DMS53 treated with DMSO at 0.1 percent for 48 hours (cell line): ENCODE measurements at regions not wholly inside any gene's neighbourhood (a gene's known extent, or its start where the extent isn't known, plus 50 kb on each side); places are given as distances from the start of the nearest gene placed in this dataset.

Experiments
- DNase-seq: peaks from one replicate; lab custom pipeline; 2025; ENCODE audit not compliant: unreplicated experiment; lab: John Stamatoyannopoulos, UW

GRCh38 chr4:43765514-43765913 lies 683.1 kb downstream of the KCTD8 start:
- no peak for DNase-seq

- DNase-seq = no peak
These were observed 682.0 kb downstream of the KCTD8 start for GRCh38 chr4:43766648-43767047.

- peak; percentile 68 for DNase-seq
These were observed 672.2 kb downstream of the KCTD8 start for GRCh38 chr4:43776371-43776770.

GRCh38 chr4:43778187-43778915 lies 670.3 kb downstream of the KCTD8 start:
- DNase-seq = no peak

- DNase-seq = no peak
These were observed 667.5 kb downstream of the KCTD8 start for GRCh38 chr4:43781125-43781524.

- DNase-seq = no peak
These were observed 666.2 kb downstream of the KCTD8 start for GRCh38 chr4:43782391-43782790.

- DNase-seq = no peak
These were observed 632.5 kb downstream of the KCTD8 start for GRCh38 chr4:43816116-43816515.

GRCh38 chr4:43822621-43823020 lies 626.0 kb downstream of the KCTD8 start:
- no peak for DNase-seq

GRCh38 chr4:43835869-43836268 lies 612.7 kb downstream of the KCTD8 start:
- no peak for DNase-seq

GRCh38 chr4:43837171-43837570 lies 611.4 kb downstream of the KCTD8 start:
- DNase-seq = no peak

GRCh38 chr4:43837604-43838003 lies 611.0 kb downstream of the KCTD8 start:
- no peak for DNase-seq

- DNase-seq = no peak
These were observed 606.0 kb downstream of the KCTD8 start for GRCh38 chr4:43842594-43842993.

- DNase-seq = no peak
These were observed 605.1 kb downstream of the KCTD8 start for GRCh38 chr4:43843501-43843900.

- DNase-seq = no peak
These were observed 602.5 kb downstream of the KCTD8 start for GRCh38 chr4:43846111-43846587.

GRCh38 chr4:43853565-43854264 lies 594.9 kb downstream of the KCTD8 start:
- DNase-seq = no peak

GRCh38 chr4:43855283-43855682 lies 593.3 kb downstream of the KCTD8 start:
- DNase-seq = peak; percentile 29

GRCh38 chr4:43864616-43865146 lies 583.9 kb downstream of the KCTD8 start:
- no peak for DNase-seq

GRCh38 chr4:43867908-43868307 lies 580.7 kb downstream of the KCTD8 start:
- no peak for DNase-seq

- no peak for DNase-seq
These were observed 573.0 kb downstream of the KCTD8 start for GRCh38 chr4:43875655-43876054.

- no peak for DNase-seq
These were observed 566.1 kb downstream of the KCTD8 start for GRCh38 chr4:43882470-43882869.

GRCh38 chr4:43886196-43886595 lies 562.4 kb downstream of the KCTD8 start:
- no peak for DNase-seq

- no peak for DNase-seq
These were observed 549.8 kb downstream of the KCTD8 start for GRCh38 chr4:43898836-43899235.
